T-helper 2 cell treated with Interferon-gamma antibody and Interleukin-4, amounts not matched to agents 100 ng/mL and 5 ng/mL, for 36 hours (primary cell): ENCODE measurements at regions not wholly inside any gene's neighbourhood (a gene's known extent, or its start where the extent isn't known, plus 50 kb on each side); places are given as distances from the start of the nearest gene placed in this dataset.

Source experiments
- intact Hi-C: fragments of 100-400 bp; cut with micrococcal nuclease; formaldehyde crosslinking; loops from one replicate; pipeline ENCODE4 v1.15.1; 2023

DNA sequence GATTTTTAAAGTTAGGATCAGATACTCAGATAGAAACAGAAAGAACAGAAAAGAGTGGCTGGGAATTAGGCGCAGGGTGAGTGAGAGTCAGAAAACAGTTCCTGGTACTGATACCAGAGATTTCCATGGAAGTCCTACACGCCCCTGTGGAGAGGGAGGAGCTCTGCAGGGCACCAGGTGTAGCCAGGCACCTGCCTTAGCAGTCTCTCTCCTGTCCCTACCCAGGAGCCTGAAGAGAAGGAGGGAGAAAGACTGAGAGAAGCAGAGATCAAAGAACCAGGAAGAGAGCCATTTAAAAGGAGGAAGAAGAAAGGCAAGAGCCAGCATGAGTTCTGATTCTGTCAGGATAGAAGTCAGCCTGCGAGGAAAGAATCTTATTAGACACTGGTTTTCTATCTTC is 65.0 kb downstream of the CBLN1 start:
- intact Hi-C loops: no loop called here

GRCh38 chr16:49213594-49213993 is 68.0 kb downstream of the CBLN1 start:
- intact Hi-C loops: no loop called here

GRCh38 chr16:49204191-49204590 is 77.4 kb downstream of the CBLN1 start:
- intact Hi-C loops: no loop called here

- intact Hi-C loops: no loop called here
Measured at GRCh38 chr16:49203361-49203760, 78.3 kb downstream of the CBLN1 start.

DNA sequence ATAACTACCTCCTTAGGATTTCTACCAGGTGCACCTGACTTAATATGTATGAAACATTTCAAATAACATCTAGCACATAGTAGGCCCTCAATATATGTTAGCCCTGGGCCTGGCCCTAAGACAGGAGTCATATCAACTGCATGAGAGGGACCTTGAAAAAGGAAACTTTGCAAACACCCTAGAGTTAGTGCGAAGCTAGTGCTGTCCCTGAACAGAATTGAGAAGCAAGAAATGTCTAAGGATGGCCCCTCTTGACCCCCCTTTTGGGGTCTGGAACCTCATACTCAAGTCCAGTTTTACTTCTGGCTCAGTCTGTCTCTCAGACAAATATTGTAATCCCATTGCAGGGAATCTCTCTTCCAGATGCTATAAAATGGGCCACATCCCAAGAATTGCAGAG is 80.5 kb downstream of the CBLN1 start:
- intact Hi-C loops: no loop called here

DNA sequence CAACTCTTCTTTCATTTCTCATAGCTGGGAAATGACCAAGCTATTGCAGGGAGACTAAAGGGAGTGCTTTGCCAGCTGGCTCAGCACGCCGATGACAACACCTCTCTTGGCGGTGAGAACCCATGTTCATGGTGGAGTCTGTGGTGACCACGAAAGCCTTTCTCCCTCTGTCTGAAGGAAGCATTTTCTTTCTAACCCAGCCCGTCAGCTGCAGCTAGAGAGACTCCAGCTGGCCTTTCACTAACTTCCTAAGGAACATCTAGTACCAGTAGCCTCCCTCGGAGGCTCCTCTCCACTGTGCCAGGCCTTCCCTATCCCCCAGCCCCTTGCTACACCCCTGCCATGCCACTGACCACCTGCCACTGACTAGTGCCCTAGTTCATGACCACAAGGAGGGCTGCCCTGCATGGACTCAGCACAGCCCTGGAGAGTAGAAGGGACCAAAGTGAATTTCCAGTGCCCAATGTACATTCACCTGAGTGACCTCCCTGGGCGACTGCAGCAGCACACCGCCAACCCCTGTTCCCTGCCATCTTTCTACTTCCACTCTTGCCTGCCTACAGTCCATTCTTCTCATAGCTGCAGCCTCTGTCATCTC is 81.3 kb downstream of the CBLN1 start:
- intact Hi-C loops: no loop called here

DNA sequence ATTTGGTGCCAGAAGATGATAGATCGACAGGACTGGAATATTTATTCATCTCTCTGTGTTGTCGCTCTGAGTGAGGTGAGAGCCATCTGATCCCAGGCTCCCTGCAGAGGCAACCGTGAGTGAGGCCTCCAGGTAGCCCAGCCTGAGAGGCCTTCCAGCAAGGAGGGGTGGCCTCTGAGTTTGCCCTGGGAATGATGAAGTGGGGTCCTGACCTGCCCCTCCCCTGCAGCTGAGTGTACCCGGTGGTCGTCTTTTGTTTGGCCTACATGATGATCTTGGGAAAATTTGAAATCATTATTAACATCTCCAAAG is 86.4 kb downstream of the CBLN1 start:
- intact Hi-C loops: no loop called here

GRCh38 chr16:49194537-49195236 is 87.0 kb downstream of the CBLN1 start:
- intact Hi-C loops: no loop called here

- intact Hi-C loops: no loop called here
Measured at GRCh38 chr16:49193596-49193995, 88.0 kb downstream of the CBLN1 start.

DNA sequence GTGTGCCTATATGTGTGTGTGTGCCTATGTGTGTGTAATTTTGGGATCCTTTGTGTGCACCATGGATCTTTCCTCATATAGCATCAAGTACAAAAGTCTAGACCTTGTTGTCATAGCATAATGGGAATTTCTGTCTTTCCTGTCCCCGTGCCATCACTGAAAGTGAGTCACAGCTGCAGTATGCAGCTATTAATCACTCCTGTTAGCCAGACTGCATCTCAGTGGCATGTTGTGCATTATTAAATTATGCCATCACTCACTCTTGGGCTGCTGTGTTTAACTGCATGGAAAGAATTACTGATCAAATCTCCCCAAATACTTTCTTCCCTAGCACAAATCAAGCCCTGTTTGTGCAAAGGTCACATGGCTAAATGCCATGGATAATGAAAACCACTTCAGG is 92.4 kb downstream of the CBLN1 start:
- intact Hi-C loops: no loop called here

- intact Hi-C loops: no loop called here
Measured at GRCh38 chr16:49183911-49184310, 97.7 kb downstream of the CBLN1 start.

GRCh38 chr16:49181791-49182518 is 99.7 kb downstream of the CBLN1 start:
- intact Hi-C loops: no loop called here

DNA sequence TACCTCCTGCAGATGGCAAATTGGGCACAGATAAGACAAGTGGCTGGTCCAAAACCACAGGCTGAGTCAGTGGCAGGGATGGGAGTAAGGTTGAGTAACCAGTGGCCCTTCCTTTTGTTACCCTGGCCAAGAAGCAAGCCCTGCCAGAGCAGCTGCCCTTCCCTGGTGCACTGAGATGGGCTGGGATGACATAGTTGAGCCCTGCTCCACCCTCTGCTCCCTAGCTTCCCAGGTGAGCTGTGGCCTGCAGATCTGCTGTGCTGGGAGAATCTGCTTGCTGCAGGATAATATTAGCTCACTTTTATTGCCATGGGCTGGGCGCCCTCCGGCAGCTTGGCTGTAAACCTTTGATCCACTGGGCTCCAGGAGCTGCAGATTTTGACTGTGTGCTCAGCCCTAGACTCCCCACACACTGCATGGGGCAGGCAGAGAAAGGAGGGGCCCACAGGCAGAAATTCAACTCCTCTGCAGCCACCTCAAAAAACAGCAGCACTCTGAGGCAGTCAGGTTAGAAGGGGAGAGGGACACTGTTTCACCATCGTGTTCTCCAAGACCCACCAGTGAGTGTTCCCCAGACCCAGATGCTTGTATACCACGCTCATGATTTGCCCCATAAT is 101.8 kb downstream of the CBLN1 start:
- intact Hi-C loops: no loop called here

- intact Hi-C loops: no loop called here
Measured at GRCh38 chr16:49168126-49168525, 113.5 kb downstream of the CBLN1 start.

- intact Hi-C loops: no loop called here
Measured at GRCh38 chr16:49165025-49165424, 116.6 kb downstream of the CBLN1 start.

DNA sequence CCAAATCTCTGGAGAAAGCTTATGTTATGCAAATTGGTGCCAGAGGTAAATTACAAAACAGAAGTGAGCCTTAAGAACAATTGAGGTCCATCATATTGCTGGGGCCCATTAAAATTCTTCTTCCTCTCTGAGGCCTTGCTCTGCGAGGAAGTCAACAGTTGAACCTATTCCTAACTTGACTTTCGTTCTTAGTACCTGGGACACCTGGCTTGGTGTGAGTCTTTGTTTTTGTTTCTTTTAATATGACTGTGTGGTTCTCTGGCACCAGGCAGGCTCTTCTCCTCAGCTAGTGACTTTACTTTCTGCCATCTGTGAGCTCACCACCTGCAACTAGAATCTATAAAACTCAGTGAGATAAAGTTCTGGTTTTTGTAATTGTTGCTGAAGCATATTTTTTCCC is 120.4 kb downstream of the CBLN1 start:
- intact Hi-C loops: no loop called here

DNA sequence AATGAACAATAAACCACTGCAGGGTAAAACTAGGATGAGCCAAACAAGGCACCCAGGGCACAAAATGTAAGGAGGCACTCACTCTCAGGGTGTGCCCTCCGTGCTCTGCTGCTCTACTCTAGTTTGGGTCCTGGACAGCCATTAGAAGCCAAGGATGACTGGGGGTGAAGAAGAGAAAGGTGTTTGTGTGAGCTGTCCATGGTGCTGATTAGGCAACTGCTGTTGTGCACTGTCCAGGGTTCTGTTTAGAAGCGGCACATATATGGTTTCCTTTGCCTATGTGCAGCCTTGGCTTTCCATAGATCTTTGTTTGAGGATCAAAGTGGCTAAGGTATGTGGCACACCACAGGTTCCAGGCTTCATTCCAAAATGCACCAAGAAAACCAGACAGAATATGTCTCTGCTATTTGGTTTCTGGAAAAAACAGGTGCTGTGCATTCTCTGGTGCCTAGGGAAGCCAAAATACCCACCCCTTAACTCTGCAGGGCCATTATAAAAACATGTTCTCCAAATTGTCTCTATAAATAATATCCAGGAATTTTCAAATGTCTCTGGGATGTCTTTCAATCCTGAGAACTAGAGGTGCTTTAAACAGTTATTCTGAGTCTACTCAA is 123.5 kb downstream of the CBLN1 start:
- intact Hi-C loops: no loop called here

DNA sequence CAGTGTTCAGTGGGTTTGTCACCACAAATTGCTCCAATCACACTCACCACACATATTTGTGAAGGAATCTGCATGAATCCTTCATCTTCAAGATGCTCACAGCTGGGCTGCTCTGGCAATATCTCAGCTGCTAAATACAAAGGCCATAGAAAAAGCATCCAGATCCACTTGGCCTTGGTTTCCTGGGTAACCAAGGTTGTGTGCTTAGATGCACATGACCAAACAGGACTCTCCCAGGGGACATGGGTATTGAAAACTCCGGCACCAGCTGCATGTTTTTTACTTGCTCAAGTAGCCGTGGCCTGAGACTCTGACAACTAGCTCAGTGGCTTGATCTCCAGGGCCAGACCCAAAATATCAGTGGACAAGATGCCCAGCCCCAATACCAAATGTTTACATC is 131.3 kb downstream of the CBLN1 start:
- intact Hi-C loops: no loop called here

DNA sequence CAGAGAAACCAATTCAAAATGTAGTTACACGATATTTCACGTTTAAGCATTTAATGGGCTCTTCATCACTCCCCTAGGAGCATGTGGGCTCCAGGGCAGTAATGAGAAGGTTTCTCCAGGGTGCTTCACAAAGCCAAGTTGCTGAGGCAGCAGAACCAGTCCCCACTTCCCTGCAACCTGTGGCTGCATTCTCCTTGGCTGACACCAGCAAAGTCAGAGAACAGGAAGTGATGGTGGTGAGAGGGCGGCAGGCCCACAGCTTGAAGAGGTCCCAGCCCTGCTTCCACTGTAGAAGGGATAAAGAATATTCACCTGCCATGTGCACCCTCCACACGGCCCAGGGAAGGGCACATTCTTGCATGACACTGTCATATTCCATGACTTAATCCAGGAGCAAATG is 133.2 kb downstream of the CBLN1 start:
- intact Hi-C loops: no loop called here

GRCh38 chr16:49140618-49141017 is 141.0 kb downstream of the CBLN1 start:
- intact Hi-C loops: no loop called here

GRCh38 chr16:49130397-49130796 is 151.2 kb downstream of the CBLN1 start:
- intact Hi-C loops: no loop called here

GRCh38 chr16:49129935-49130334 is 151.7 kb downstream of the CBLN1 start:
- intact Hi-C loops: no loop called here
